SHP77 treated with DMSO at 0.1 percent for 48 hours (cell line): ENCODE measurements at regions not wholly inside any gene's neighbourhood (a gene's known extent, or its start where the extent isn't known, plus 50 kb on each side); places are given as distances from the start of the nearest gene placed in this dataset.
A peak's percentile ranks its signal among the peaks of the same experiment; 100 is the strongest.
"Not testable (repeated sequence)": the region's sequence is repeated elsewhere in the genome, so short reads cannot be mapped to it uniquely, and the experiment has no call there.

ENCODE experiments used
- DNase-seq: peaks from one replicate; lab custom pipeline; 2025; lab: John Stamatoyannopoulos, UW

DNA sequence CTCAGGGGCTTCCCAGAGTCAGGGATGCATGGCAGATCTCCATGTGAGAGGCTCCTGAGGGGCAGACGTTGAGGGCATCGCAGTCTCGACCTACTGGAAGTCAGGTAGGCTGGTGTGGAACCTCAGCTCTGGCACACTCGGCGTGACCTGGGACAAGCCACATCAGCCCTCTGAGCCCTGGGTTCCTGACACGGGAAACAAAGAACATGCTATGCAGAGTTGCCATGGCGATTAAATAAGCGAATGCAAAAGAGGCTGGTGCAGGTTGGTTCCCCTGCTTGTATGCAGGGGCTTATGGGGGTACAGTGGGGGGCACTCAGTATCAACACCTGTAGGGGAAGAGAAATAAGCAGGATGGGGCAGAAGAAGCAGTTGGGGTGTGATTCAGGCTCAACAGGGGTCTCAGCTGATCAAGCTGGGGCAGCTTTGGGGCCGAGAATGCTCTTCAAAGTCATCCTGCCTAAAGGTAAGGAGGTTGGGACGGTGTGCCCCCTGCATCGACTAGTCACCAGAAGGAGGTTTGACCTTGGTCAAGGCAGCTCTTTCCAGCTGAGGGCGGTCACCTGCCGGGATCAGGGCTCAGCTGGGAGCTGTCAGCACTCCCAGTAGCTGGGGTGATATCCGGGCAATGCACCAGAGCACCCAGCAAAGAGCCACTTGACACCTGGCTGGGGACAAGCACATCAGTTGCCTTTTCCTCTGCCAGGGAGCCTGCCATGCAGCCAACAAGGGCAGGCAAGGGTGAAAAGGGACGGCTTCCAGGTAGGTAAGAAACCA, 442.7 kb downstream of the MIAT start:
- no peak for DNase-seq

DNA sequence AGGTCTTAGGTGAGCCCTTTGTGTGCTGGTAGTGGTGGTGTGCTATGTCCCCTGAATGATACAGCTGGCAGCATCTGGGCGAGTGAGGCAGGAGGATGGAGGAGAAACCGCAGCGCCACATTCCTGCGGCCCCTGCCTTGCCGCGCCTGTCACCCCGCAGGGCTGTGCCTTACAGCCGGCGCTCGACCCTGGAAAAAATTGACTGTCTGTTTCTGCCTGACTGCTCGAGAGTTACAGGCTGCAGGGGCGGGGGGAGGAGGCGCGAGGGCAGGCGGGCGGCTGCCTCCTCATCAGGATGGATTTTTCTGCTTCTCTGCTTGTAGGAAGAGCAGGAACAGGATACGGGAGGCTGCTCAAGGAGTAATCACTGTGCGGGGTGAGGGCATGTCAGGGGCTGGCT, 443.4 kb downstream of the MIAT start:
- DNase-seq, result no peak

DNA sequence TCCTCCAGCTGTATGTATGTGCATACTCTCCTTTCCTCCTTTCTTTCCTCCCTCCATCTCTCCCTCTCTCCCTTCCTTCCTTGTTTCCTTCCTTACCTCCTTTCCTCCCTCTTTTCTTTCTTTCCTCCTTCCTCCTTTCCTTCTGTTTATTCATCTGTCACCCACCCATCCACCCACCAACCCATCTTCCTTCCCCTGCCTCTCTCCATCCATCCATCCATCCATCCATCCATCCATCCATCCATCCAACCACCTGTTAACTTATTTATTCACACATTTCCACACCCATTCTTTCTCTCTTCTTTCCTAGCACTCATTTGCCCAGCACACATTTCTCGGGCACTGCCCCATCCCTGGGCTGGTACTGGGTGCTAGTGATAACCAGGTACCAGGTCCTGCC, 443.9 kb downstream of the MIAT start:
- no peak for DNase-seq

DNA sequence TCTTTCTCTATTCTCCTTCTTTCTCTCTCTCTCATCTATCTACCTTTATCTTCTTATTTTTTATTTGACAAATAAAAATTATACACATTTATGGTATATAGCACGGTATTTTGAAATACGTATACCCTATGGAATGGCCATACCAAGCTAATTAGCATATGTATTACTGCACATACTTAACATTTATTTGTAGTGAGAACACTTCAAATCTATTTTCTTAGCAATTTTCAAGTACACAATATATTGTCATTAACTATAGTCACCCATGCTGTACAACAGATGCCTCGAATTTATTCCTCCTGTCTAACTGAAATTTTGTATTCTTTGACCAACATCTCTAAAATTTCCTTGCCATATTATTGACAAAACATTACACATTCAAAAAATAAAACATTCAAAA, 447.1 kb downstream of the MIAT start:
- no peak for DNase-seq

DNA sequence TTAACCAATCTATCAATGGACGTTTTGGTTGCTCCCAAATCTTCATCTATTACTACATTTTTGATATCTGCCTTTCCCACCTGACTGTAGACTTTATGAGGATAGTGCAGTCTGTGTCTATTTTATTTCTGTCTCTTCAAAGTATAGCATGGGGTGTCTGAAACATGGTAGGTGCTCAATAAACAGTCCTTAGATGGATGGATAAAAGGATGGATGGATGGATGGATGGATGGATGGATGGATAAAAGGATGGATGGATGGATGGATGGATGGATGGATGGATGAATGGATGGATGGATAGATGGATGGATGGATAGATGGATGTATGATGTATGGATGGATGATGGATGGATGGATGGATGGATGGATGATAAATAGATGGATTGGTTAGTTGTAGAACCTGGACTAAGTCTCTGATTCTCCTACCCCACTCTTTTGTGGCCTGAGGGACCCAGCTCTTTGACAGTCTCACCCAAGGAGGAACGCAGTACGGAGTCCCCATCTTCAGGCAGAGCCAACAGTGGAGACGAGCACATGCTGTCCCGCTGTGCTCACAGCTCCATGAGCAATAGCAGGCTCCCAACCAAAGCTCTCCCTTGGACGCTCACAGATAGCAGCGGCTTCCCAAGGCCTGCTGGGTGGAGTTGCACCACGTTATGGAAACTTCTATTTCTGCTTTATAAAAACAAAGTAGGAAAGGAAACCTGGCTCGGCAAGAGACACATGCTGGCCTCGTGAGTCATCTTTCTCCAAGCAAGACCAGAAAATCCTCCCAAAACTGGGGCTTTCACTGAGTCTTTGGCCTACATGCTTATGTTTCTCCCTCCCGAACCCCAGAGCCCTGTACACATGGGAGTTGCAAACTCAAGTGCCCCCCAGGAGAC, 448.0 kb downstream of the MIAT start:
- no peak for DNase-seq

DNA sequence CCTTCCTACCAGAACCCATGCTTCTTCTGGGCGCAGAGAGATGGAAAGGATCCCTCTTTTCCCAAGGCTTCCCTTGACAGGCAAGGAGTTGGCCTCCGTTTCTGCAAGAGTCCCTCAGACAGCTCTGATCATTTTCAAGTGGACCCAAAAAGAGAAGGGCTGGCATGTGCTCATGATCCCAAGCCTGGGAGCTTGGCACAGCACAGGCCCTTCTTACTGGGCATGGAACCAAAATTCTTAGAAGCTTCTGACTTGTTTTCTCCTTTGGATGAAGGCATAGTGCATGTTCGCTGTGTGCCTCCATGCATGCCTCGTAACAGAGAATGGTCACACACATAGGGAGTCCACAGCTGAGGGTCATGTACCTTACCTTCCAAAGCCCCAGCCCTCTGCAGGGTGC, 449.6 kb downstream of the MIAT start:
- no peak for DNase-seq

DNA sequence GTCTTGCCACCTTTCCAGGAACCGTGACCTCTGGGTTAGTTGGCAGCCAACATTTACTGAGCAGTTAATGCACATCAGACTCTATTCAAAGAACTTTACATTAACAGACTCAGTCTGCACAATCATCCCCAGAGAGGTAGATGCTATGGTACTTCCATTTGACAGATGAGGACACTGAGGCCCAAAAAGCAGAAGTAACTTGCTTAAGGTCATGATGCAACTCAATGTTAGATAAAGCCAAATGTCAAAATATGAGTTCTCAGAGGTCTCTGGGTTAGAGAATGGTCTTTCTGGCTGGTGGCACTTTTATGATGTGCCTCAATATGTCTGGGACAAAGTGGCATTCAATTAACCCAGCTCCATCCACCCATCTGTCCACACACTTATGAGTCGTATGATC, 450.0 kb downstream of the MIAT start:
- no peak for DNase-seq

DNA sequence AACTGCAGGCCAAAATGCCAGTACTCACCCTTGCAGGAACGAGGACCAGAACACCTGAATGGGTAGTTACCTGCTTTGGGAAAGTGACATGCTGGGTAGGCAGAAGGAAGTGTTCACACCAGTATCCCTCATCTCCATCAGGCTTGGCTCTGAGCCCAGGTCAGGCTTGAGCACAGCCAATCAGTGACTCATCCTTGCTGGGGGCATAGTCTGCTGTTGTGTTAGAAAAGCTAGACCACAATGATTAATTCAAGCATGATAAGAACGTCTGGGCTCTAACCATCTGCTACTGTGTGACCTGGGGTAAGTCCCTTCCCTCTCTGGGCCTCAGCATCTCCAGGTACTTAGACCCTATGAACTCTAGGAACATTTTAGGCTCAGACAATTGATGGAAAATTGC, 450.4 kb downstream of the MIAT start:
- DNase-seq, result peak; percentile 7

DNA sequence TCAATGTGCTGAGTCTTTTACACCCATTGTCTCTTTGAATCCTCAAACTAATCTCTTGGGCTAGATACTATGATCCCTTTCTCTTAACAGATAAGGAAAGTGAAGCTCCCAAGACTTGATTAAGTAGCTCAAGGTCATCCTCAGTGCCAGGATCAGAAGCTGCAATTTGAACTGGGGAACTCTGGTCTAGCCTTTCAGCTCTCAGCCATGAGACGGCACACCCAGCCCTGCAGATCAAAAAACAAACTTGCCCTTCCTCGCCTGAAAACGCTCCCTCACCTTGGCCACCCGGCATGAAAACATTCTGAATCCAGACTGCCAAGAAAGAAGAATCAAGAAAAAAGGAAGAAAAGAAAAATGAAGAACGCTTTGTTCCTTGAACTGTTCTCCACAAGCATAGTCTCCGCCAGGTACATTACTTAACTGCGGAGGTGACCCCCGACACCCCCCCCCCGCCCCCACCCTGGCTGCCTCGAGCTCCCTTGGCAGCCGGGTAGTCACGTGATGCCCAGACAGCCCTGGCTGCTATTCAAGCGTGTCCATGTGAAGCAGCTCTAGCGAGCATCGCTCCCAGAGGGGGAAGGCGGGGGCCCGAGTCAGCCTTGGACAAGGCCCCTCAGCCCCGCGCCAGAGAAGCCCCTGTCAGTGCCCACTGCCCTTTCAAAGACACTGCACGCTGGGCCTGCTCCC, 451.2 kb downstream of the MIAT start:
- no peak for DNase-seq

DNA sequence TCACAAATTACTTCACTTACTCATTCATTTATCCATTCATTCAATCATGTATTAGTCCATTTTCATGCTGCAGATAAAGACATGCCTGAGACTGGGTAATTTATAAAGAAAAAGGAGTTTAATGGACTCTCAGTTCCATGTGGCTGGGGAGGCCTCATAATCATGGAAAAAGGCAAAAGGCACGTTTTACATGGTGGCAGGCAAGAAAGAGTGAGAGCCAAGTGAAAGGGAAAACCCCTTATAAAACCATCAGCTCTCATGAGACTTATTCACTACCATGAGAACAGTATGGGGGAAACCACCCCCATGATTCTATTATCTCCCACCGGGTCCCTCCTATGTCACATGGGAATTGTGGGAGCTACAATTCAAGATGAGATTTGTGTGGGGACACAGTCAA, 452.0 kb downstream of the MIAT start:
- not testable (repeated sequence) for DNase-seq

DNA sequence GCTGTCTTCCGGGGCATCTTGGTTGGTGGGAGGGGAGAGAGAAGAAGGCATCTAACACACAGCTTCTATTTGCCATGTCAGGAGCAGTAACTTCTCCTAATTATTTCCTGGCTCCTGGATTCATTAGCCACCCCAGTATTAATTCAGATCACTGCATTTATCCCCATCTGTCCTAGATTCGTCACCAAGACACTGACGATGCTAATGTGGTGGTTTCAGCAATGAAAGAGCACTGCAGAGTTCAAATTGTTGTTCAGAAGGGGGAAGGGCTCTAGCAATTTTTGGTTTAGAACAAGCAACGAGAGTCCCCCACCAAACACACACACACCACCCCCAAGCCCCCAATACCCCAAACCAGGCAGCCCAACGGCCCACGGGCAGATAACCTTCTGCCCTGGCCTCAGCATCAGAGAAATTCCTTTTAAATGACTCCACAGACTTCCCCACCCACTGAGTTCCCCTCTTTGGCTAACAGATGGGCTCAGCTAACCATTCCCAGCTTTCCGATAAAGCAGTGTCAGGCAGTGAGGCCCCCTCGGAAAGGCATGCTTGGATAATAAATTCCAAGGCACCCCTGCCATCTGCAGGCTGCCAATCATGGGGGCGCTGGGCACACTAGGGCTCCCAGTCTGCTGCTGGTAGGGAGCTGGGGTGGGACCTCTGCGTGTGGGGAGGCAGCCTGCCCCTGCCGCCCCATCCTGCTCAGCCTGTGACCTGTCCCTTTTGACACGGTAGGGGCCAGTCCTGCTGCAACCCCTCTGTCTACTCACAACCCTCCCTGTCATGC, 453.5 kb downstream of the MIAT start:
- no peak for DNase-seq

DNA sequence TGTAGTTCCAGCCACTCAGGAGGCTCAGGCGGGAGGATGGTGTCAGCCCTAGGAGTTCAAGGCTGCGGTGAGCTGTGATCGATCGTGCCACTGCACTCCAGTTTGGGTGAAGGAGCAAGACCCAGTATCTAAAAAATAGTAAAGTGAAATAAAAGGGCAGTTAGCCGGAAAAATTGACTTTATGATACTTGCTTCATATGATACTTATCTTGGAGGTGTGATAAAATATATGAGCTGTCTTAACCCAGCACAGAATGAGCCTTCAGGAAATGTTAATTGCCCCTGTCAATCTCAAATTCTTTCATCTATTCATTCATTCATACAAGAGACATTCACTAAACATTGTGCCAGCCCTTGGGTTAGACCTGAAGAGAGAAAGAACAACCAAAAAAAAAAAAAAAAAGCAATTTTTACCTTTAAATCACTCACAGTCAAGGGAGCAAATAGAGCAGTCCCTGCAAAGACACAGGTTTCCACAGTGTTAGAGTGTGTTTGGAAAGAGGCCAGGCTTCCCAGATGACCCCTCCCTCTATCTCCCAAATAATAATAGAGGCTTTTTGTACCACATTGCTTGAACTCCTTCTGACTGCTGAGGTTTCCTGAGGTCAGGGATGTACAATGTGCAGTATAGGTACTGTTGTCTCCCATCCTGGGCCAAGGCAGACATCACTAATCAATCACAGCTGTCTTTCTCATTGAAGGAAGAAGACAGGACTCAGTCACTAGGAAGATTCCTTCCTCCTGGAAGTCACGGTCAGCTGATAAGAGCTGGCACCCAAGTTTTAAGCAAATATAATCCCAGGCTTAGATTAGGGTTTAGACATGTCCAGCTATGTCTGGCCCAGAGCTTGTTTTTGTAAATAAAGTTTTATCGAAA, 454.6 kb downstream of the MIAT start:
- no peak for DNase-seq

DNA sequence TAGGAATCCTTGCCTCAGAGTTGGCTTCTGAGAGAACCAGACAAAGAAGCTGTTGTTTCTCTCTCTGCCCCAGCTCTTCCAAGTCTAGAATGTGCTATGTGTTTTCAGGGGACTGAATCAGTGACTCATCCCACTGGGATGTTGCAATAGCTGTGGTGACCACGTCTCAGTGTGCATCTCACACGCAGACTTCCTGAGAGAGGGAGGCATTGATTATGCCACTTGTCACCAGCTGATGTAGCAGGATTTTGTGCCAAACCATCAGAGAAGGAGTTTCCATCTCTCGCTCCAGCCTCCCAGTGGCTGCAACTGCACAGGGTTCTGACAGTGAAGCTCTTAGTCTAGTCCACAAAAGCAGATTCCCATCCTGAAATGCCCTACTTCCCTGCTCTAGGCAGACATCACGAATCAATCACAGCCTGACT, 455.8 kb downstream of the MIAT start:
- DNase-seq, result no peak

DNA sequence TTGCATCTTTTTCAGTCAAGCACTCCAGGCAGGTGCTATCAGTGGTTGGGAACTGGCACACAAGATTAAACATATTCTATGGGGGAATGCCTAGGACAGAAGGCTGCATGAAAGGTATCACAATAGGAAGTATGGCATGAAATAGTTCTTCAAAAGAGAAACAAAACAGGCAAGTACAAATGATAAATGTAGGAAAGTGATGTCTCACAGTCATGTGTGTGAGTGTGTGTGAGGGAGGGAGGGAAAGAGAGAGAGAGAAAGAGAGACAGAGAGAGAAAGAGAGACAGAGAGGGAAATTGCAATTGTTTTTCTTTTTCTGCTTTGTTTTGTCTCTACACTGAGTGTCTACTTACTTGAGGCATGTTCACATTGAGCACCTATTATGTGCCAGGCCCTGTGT, 456.3 kb downstream of the MIAT start:
- DNase-seq, result no peak

DNA sequence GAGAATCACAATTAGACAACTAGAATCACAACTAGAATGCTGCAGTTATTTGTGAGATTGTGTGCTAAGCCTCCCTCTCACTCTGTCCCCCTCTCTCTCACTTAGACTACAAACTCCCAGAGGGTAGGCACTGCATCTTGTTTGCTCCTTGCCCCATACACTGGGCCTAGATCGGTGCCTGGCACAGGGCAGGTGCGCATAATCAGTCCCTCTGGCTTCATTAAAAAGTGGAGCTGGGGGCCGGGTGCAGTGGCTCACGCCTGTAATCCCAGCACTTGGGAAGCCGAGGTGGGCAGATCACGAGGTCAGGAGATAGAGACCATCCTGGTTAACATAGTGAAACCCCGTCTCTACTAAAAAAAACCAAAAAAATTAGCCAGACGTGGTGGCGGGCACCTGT, 456.8 kb downstream of the MIAT start:
- no peak for DNase-seq

DNA sequence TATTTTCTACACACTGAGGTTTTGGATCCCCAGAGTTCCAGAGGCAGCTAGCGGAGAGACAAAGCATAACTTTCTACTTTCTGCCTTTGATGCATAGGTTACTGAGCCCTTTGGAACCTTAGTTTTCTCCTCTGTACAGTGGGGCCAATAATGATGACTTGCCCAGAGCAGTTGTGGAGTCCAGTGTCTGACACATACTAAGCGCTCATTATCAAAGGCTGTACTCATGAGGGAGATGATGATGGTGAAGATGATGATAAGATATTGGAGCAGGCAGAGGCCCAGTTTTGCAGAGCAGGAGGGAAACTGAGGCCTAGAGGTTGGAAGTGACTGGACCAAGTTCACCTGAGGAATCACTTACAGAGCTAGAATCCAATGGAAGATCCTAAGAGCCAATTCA, 458.0 kb downstream of the MIAT start:
- DNase-seq, result no peak

DNA sequence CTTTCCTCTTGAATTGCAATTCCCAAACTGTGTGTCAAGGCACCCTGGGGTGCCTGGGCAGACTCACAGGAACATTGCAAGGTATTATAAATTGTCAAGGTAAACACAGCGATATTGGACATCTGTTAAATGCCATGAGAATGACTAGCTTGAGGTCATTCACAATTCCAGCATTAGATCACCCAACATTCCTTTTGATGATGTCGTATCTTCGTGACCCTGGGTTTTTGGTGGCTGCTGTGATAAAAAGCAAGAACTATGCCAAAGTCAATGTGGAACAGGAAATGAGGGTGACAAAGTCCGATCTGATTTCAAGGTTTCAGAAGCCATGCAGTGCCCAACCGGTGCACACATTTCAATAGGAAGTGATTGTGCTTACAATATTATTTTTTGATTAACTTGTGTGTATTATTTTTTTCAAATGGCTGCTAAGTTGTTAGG, 458.4 kb downstream of the MIAT start:
- no peak for DNase-seq

DNA sequence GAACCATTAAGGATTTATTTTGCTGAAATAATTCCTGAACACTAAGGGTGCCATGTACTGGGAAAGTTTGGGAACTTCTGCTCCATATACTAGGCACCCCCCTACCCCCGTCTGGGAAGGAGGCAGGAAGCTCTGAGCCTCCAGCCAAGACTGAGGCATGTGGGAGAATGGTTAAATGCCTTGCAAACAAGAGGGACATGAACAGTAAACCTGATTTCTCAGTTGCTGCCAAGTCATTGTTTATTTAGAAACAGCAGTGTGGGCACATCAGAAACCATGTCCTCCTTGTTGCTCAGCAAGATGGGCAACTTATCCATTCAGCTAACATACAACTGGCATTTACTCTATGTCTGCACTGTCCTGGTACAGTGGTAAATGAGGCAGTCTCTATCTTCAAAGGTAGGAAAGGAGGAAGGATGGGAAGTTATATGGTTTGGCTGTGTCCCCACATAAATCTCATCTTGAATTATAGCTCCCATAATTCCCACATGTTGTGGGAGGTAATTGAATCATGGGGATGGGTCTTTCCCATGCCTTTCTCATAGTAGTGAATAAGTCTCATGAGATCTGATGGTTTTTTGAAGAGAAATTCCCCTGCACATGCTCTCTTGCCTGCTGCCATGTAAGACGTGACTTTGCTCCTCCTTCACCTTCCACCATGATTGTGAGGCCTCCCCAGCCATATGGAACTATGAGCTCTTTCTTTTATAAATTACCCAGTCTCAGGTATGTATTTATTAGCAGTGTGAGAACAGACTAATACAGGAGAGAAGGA, 459.1 kb downstream of the MIAT start:
- DNase-seq, result no peak

DNA sequence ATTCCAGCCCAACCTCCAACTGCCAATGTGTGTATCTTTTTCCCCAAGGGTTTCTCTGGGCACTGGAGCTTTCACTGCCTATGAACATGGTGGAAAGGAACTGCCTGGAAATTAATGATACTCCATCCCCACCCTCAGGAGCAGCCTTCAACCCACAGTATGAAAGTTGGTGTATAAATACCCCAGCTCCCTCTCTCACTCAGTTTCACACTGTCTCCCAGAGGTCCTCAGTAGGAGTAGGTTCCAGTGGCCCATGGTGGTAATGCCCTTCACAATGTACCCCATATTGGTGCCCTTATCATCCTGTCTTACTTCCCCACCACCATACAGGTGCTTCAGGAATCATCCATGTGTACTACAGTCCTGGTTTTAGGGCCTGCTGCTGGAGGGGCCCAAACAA, 462.6 kb downstream of the MIAT start:
- no peak for DNase-seq

DNA sequence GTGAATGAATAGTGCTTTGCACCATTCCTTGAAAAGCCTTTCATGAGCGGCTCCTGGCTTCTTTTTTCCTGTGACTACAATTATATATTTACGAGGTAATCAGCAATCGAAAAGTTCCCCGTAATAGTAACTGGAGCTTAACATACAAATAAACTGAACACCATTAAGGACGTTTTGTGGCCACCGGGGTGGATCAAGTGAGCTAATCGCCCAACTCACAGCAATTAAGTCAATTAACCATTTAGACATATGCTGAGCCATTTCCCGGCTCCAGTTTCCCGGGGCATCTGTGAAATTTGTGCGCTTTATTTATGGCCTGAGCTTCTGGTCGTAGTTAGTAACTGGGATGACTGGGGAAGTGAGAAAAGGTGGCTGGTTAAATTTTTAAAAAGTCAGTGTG, 465.2 kb downstream of the MIAT start:
- DNase-seq, result no peak
